Left ventricle myocardium inferior (tissue), 1 donor: ENCODE measurements at regions not wholly inside any gene's neighbourhood (a gene's known extent, or its start where the extent isn't known, plus 50 kb on each side); places are given as distances from the start of the nearest gene placed in this dataset.

Experiments used
- DNase-seq: peaks from one replicate; pipeline ENCODE4 v3.0.0-alpha.2; 2020
- H3K27ac ChIP-seq: fragments of 200-600 bp; replicated peaks from 2 replicates; pipeline ENCODE4 v1.8.0; 2021
- H3K27me3 ChIP-seq: fragments of 200-600 bp; 2 replicates; pipeline ENCODE4 v1.8.0; 2021; ENCODE audit warnings: low read depth
- H3K36me3 ChIP-seq: fragments of 200-600 bp; 2 replicates; pipeline ENCODE4 v1.8.0; 2021
- H3K4me1 ChIP-seq: fragments of 200-600 bp; 2 replicates; pipeline ENCODE4 v1.8.0; 2021
- H3K4me3 ChIP-seq: fragments of 200-600 bp; 2 replicates; pipeline ENCODE4 v1.8.0; 2021; ENCODE audit warnings: mild to moderate bottlenecking, moderate library complexity
- H3K9me3 ChIP-seq: fragments of 200-600 bp; replicated peaks from 2 replicates; pipeline ENCODE4 v1.8.0; 2021
- intact Hi-C: fragments of 100-400 bp; cut with micrococcal nuclease; formaldehyde crosslinking; loops from one replicate; pipeline ENCODE4 v1.11.0; 2022
- TF ChIP-seq, protein P1 (sequence below): fragments of 200-600 bp; IDR thresholded peaks from 2 replicates; pipeline ENCODE4 v1.8.0; 2021; ENCODE audit warnings: antibody characterized with exemption, mild to moderate bottlenecking, borderline replicate concordance
- donor health status: DM: no; HTN: yes; CAD: no; lungs with severe emphysema.

- Histone ChIP-seq H3K9me3 (peaks cover 7% of the 10 kb centered on the region), H3K4me3 (no peak overlapping the region), H3K27ac (no peak overlapping the region), H3K36me3 (no peaks in the 10 kb centered on the region), H3K4me1 (no peaks in the 10 kb centered on the region), H3K27me3 (peaks cover 21% of the 10 kb centered on the region)
- intact Hi-C loops = no loop called here
- TF ChIP-seq, protein P1, sequence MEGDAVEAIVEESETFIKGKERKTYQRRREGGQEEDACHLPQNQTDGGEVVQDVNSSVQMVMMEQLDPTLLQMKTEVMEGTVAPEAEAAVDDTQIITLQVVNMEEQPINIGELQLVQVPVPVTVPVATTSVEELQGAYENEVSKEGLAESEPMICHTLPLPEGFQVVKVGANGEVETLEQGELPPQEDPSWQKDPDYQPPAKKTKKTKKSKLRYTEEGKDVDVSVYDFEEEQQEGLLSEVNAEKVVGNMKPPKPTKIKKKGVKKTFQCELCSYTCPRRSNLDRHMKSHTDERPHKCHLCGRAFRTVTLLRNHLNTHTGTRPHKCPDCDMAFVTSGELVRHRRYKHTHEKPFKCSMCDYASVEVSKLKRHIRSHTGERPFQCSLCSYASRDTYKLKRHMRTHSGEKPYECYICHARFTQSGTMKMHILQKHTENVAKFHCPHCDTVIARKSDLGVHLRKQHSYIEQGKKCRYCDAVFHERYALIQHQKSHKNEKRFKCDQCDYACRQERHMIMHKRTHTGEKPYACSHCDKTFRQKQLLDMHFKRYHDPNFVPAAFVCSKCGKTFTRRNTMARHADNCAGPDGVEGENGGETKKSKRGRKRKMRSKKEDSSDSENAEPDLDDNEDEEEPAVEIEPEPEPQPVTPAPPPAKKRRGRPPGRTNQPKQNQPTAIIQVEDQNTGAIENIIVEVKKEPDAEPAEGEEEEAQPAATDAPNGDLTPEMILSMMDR = no peak
- no peak for DNase-seq
These were observed 124.2 kb upstream of the FSTL4 start for GRCh38 chr5:133736512-133736911.

DNA sequence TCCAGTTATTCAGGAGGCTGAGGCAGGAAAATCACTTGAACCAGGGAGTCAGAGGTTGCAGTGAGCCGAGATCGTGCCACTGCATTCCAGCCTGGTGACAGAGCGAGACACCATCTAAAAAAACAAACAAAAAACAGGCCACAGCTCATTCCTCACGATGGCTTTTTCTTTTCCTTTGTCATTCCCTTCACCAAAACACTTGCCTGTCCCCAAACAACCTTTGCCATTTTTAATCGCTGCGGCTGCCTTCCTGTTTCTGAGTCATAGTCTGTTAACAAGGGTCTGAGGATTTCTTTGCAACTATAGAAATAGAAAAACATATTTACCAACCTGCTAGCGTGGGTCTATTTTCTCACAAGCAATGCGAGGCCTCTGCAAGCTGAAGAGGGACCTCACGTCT is 123.0 kb upstream of the FSTL4 start:
- H3K9me3 ChIP-seq = peaks cover 8% of the 10 kb centered on the region
- intact Hi-C loops = no loop called here

GRCh38 chr5:133734916-133735315 is 122.6 kb upstream of the FSTL4 start:
- Histone ChIP-seq H3K27ac (no peak overlapping the region), H3K27me3 (peaks cover 7% of the 10 kb centered on the region), H3K4me1 (no peaks in the 10 kb centered on the region), H3K36me3 (no peaks in the 10 kb centered on the region), H3K9me3 (peaks cover 12% of the 10 kb centered on the region), H3K4me3 (no peak overlapping the region)
- intact Hi-C loops = no loop called here
- DNase-seq = no peak
- TF ChIP-seq, protein P1 = no peak

More for the DNA sequence above, 123.0 kb upstream of the FSTL4 start:
- DNase-seq = no peak
- Histone ChIP-seq H3K27me3 (peaks cover 11% of the 10 kb centered on the region), H3K27ac (no peak overlapping the region), H3K4me1 (no peaks in the 10 kb centered on the region), H3K36me3 (no peaks in the 10 kb centered on the region), H3K4me3 (no peak overlapping the region)
- TF ChIP-seq, protein P1 = no peak

DNA sequence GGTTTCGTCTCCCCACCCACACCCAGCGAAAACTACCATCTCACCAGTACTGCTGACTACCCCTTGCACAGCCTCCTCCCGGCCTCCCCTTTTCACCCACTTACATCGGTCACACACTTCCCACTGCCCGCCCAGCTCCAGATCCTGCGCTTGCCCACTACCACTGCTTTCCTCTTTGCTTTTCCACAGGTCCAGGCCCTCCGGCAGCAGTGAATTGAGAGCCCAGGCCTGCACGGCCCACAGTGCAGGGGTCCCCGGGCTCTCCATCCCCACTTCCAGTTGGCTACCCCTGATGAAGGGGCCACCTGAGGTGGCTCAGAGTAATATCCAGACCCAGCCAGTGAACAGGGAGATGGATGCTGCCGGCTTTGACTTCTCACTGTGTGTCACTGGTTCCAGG is 120.2 kb upstream of the FSTL4 start:
- no peak for DNase-seq
- Histone ChIP-seq H3K4me1 (no peaks in the 10 kb centered on the region), H3K27me3 (peaks cover 5% of the 10 kb centered on the region), H3K36me3 (no peaks in the 10 kb centered on the region), H3K4me3 (no peak overlapping the region), H3K27ac (no peak overlapping the region), H3K9me3 (peaks cover 13% of the 10 kb centered on the region)
- intact Hi-C loops = no loop called here
- TF ChIP-seq, protein P1 = no peak

DNA sequence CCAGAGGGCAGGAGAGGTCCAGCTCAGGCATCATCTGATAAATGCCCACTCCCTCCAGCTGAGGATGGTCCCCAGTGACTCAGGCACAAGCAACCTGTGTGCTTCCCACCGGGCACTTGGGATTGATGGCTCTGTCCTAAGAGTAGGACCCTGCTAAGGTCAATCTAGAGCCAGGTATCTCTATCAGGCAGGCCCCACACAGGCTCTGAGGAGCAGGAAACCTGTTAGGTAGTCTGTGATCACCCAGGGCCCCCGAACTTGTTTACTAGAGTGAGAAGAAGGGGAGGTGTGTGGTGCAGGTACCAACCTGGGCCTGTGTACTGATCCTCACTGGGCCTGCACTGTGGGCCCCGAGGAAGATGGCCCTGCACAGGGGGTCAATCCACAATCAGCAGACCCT is 119.6 kb upstream of the FSTL4 start:
- DNase-seq = no peak
- Histone ChIP-seq H3K27ac (no peak overlapping the region), H3K36me3 (no peaks in the 10 kb centered on the region), H3K9me3 (peaks cover 13% of the 10 kb centered on the region), H3K27me3 (peaks cover 5% of the 10 kb centered on the region), H3K4me3 (no peak overlapping the region), H3K4me1 (no peaks in the 10 kb centered on the region)
- TF ChIP-seq, protein P1 = no peak
- intact Hi-C loops = no loop called here

DNA sequence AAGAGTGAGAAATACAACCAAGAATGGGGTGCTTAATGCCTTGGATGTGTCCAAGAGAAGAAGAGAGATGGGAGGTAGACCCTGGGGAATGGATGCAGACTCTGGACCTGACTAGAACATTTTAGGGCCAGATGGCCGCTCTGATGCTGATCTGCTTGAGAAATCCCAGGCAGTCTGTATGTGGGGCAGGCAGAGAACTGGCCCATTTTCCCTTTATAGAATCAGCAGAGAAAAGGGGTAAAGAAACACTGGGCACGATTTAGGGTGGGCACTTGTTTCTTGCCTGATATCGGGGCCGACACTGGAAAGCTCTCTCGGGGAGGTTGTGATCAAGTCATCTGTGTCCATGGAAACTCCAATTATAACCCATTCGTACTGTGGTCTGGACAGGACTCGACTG is 118.5 kb upstream of the FSTL4 start:
- Histone ChIP-seq H3K9me3 (peaks cover 13% of the 10 kb centered on the region), H3K27me3 (peaks cover 5% of the 10 kb centered on the region), H3K36me3 (no peaks in the 10 kb centered on the region), H3K4me3 (no peak overlapping the region), H3K27ac (no peak overlapping the region), H3K4me1 (no peaks in the 10 kb centered on the region)
- TF ChIP-seq, protein P1 = no peak
- no peak for DNase-seq
- intact Hi-C loops = no loop called here
